ENCODE measurements at regions not wholly inside any gene's neighbourhood (a gene's known extent, or its start where the extent isn't known, plus 50 kb on each side); places are given as distances from the start of the nearest gene placed in this dataset.

DNA sequence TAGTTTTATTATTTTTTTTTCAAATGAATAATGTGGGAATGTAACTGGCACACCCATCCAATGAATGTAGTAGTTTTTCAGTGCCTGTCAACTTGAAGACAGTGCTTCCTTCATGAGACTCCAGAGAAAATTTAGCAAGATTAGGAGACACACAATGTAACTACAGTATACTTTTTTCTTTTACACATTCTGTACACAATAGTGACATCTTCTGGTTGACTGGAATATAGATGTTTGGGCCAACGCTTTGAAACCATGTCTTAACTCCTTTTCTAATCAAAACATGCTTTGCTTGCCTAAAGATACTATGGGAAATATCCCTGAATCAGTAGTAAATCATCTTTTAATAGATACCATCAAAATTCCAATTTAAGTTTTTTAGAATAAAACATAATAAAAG, 229.5 kb upstream of the ZC3H15 start:
- ATAC-seq (peak; percentile 69; the same call in 1 of the 2 replicates), DNase-seq (ENCODE audit: low read depth, low spot score) (no peak)
- POLR2A ChIA-PET: no interaction called here
- intact Hi-C loops (cut with micrococcal nuclease; ENCODE audit: unreplicated experiment) (loop anchor here (2.0 to 10.0 kb wide), 3 partner anchors 516 to 964 kb away; no protein-coding TSS in a partner anchor), in situ Hi-C loops (cut with HindIII; ENCODE audit: low pct_unique_long_range_greater_than_20kb, low sequenced_read_pairs) (no loop called here)
- Histone ChIP-seq H3K36me3 (ENCODE audit: control insufficient read depth, insufficient read depth, low read length) (no peaks in the 10 kb centered on the region), H3K4me3 (ENCODE audit: low read depth in 2 of 2, low read length in 2 of 2) (no peak overlapping the region), H3K4me1 (ENCODE audit: control insufficient read depth, insufficient read depth, low read length) (no peaks in the 10 kb centered on the region), H3K27ac (ENCODE audit: low read length) (no peak overlapping the region), H3K9me3 (ENCODE audit: control insufficient read depth, insufficient read depth, low read depth, low read length) (no peaks in the 10 kb centered on the region), H3K27me3 (ENCODE audit: control insufficient read depth, insufficient read depth, low read length) (no peaks in the 10 kb centered on the region)
- CTCF ChIA-PET: no interaction called here
- BruUV-seq (replicated peaks): no TSS peak
- TF ChIP-seq SIN3A (IDR thresholded peaks at IDR 0.05; ENCODE audit: borderline replicate concordance, insufficient read depth, low read depth, low read length) (no peak), POLR2AphosphoS5 (IDR thresholded peaks at IDR 0.05; ENCODE audit: low read depth, low read length) (no peak)
- TF ChIP-seq, protein P1, sequence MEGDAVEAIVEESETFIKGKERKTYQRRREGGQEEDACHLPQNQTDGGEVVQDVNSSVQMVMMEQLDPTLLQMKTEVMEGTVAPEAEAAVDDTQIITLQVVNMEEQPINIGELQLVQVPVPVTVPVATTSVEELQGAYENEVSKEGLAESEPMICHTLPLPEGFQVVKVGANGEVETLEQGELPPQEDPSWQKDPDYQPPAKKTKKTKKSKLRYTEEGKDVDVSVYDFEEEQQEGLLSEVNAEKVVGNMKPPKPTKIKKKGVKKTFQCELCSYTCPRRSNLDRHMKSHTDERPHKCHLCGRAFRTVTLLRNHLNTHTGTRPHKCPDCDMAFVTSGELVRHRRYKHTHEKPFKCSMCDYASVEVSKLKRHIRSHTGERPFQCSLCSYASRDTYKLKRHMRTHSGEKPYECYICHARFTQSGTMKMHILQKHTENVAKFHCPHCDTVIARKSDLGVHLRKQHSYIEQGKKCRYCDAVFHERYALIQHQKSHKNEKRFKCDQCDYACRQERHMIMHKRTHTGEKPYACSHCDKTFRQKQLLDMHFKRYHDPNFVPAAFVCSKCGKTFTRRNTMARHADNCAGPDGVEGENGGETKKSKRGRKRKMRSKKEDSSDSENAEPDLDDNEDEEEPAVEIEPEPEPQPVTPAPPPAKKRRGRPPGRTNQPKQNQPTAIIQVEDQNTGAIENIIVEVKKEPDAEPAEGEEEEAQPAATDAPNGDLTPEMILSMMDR (IDR thresholded peaks at IDR 0.05): peak; percentile 66; the same call in 1 of the 2 replicates
- TF ChIP-seq, protein P2, sequence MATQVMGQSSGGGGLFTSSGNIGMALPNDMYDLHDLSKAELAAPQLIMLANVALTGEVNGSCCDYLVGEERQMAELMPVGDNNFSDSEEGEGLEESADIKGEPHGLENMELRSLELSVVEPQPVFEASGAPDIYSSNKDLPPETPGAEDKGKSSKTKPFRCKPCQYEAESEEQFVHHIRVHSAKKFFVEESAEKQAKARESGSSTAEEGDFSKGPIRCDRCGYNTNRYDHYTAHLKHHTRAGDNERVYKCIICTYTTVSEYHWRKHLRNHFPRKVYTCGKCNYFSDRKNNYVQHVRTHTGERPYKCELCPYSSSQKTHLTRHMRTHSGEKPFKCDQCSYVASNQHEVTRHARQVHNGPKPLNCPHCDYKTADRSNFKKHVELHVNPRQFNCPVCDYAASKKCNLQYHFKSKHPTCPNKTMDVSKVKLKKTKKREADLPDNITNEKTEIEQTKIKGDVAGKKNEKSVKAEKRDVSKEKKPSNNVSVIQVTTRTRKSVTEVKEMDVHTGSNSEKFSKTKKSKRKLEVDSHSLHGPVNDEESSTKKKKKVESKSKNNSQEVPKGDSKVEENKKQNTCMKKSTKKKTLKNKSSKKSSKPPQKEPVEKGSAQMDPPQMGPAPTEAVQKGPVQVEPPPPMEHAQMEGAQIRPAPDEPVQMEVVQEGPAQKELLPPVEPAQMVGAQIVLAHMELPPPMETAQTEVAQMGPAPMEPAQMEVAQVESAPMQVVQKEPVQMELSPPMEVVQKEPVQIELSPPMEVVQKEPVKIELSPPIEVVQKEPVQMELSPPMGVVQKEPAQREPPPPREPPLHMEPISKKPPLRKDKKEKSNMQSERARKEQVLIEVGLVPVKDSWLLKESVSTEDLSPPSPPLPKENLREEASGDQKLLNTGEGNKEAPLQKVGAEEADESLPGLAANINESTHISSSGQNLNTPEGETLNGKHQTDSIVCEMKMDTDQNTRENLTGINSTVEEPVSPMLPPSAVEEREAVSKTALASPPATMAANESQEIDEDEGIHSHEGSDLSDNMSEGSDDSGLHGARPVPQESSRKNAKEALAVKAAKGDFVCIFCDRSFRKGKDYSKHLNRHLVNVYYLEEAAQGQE (IDR thresholded peaks at IDR 0.05; ENCODE audit: insufficient read depth in 1 of 2, low read depth in 2 of 2, low read length in 1 of 2): no peak

DNA sequence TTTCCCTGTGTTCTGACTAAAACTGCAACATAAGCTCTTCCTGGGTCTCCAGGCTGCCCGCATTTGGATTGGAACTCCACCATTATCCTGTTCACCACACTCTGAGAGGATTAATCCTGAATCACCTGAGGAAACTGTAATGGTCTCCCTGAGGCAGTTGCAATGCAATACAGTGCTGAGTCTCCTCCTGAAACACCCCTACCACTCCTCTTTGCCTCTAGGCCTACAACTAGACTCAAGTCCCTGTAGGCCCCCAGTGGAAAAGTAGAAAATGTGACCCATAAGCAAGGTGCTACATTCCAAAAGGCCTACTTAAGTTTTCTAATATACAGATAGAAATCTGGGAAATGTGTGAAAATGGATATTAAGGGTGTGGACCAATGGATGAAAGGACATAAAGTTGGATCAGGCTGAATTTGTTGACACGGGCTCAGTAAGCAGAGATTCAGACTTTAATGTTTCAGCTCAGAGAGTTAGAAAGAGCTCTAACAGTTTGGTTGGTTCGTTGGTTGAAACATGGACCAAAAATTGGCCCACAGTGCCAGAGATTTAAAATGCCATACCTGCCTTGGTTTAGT, 222.3 kb upstream of the ZC3H15 start:
- ChIA-PET CTCF (no interaction called here), POLR2A (interaction anchor here (0.6 kb wide), 1 partner anchor 408 kb away, joined by 7 read pairs; no protein-coding TSS in a partner anchor)
- H3K4me1 ChIP-seq (ENCODE audit: control insufficient read depth, insufficient read depth, low read length): no peaks in the 10 kb centered on the region
- intact Hi-C loops (cut with micrococcal nuclease; ENCODE audit: unreplicated experiment): no loop called here
- no peaks in the 10 kb centered on the region for H3K27me3 ChIP-seq (ENCODE audit: control insufficient read depth, insufficient read depth, low read length)
- TF ChIP-seq, protein P2 (IDR thresholded peaks at IDR 0.05; ENCODE audit: insufficient read depth in 1 of 2, low read depth in 2 of 2, low read length in 1 of 2): no peak
- TF ChIP-seq SIN3A (IDR thresholded peaks at IDR 0.05; ENCODE audit: borderline replicate concordance, insufficient read depth, low read depth, low read length) (no peak), POLR2AphosphoS5 (IDR thresholded peaks at IDR 0.05; ENCODE audit: low read depth, low read length) (no peak), TCF7L2 (IDR thresholded peaks at IDR 0.05; ENCODE audit: low read depth, low read length) (no peak)
- TF ChIP-seq, protein P1 (IDR thresholded peaks at IDR 0.05): no peak
- no peaks in the 10 kb centered on the region for H3K9me3 ChIP-seq (ENCODE audit: control insufficient read depth, insufficient read depth, low read depth, low read length)
- H3K36me3 ChIP-seq (ENCODE audit: control insufficient read depth, insufficient read depth, low read length): no peaks in the 10 kb centered on the region
- H3K4me3 ChIP-seq (ENCODE audit: low read depth in 2 of 2, low read length in 2 of 2): no peak overlapping the region
- no peak overlapping the region for H3K27ac ChIP-seq (ENCODE audit: low read length)
- no TSS peak for BruUV-seq (replicated peaks)
- no peak for DNase-seq (ENCODE audit: low read depth, low spot score)
- in situ Hi-C loops (cut with HindIII; ENCODE audit: low pct_unique_long_range_greater_than_20kb, low sequenced_read_pairs): no loop called here
- no peak for ATAC-seq

Data from Panc1 (cell line).